ENCODE measurements at regions not wholly inside any gene's neighbourhood (a gene's known extent, or its start where the extent isn't known, plus 50 kb on each side); places are given as distances from the start of the nearest gene placed in this dataset.

DNA sequence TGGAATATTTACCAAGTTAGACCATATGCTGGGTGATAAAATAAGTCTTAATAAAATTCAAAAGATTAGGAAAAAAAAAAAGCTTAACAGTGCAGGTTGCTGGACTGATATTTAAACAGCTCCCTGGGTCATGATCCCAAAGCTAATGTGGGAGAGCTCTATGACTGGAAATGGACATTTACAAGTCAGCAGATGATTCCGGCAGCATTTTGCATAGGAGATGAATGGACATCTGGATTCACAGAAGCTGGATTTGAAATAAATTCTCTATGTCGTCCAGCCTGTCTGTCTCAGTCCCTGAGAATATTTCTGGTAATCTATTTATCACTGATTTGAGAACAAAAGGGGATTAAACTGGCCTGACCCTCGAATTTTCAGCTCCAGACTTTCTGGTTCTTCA, 52.3 kb upstream of the KLHL25 start:
- no peak for DNase-seq

DNA sequence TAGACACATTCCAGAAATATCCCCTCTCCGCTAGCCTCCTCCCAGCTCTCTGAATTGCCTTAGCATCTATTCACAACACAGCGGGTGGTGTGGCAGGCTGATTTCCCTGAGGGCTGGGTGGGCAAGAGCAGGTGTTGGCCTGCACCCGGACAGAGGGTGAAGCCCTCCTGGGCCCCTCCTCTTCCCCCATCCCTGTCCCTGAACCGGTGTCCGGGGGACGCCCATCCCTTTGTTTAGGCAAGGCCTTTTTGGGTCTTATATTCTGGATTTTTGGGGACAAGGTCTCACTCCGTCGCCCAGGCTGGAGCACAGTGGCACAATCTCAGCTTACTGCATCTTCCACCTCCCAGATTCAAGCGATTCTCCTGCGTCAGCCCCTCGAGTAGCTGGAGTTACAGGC, 55.2 kb upstream of the KLHL25 start:
- no peak for DNase-seq

DNA sequence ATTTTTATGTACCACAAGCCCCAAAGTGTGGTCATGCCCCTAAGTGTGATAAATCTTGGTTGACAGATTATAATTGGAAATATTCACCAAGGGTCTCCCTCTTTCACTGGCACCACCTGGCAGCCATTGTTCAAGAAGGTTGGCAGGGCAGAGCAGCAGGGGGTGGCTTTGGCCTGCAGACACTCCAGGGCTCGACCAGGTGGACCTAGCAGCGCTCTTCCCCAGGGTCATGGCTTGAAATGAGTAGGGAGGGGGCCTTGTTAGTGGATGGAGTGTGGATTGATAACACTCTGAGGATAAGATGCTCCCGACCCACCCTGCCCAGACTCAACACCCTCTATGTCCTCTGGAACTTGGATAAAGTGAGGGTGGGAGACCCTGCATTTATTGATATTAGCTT, 58.2 kb upstream of the KLHL25 start:
- no peak for DNase-seq

DNA sequence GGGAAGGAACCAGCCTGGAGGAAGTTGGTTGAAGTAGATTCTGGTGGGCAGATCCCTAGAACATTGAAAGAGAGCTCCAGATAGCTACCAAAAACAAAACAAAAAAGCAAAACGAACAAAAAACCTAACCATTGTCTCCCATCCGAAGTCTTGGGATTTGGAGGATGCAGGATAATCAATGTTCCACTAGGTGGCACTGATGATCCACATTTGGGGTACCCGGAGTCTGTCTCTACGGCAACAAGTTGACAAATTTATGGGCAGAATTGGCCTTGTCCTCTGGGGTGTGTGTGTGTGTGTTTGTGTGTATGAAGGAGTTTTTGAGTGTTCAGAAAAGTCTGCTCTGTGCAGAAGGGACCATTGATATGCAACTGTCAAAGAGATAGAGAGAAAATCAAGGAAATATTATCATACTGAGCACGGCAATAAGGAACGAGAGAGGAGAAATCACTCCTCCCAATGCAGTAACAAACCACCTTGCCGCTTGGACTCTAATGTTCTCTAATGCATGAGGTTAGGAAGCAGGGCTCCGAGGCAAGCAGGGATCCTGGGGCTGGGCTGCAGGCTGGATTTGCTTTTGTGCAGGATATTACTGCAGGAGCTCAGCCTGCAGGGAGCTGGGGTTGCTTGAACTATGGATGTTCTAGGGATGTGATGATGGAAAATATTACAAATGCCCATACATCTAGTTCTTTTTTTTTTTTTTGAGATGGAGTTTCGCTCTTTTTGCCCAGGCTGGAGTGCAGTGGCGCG, 59.8 kb upstream of the KLHL25 start:
- DNase-seq, result peak; percentile 70

DNA sequence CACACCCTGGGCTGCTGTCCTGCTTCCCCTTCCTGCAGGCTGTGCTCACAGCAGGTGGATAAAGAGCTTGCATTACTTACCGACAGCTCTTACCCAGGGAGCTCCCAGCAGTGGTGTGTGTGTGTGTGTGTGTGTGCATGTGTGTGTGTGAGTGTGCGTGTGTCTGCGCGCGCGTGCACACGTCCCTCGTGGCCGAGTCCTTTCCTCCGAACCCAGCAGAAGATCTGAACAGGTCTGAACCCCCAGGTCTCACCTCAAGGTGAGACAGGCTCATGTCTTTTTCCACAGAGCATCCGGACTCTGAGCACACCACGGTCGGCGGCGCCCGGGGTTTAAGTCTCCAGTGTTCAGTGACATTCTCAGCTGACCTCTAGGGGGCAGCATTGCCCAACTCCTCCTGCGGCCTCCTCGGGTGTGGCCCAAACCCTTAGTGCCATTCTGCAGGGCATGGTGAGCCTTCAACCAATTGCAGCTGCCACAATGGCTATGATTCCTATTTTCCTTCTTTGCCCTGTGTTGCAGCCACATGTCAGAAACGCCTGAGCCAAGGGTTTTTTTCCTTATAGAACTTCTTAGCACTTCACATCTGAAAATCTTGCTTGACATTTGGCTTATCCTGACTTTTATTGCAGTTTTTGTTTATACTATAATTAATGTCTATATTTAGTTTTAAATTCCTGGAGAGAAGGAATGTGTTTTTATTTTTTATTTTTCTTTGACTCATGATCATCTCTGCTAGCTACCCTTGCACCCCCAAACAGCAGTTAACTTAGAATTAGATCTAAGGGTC, 64.1 kb upstream of the KLHL25 start:
- peak; percentile 81 for DNase-seq

DNA sequence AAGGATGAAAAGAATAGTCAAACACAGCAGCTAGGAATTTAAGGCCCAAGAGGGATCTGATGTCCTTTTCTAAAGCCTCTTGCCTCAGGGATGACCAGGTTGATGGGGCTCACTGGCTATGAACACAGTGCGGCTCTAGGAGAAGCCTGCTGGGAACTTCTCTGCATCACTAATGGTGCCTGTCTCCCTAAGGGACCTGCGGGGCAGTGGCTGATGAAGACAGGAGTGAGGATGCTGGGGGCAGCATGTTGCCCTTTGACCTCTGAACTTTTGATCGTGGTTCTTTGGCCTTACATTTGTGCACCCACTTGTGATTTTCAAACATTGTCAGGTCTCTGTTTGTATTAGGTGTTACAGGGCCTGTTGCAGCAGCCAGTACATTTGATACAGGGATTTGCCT, 64.9 kb upstream of the KLHL25 start:
- no peak for DNase-seq

DNA sequence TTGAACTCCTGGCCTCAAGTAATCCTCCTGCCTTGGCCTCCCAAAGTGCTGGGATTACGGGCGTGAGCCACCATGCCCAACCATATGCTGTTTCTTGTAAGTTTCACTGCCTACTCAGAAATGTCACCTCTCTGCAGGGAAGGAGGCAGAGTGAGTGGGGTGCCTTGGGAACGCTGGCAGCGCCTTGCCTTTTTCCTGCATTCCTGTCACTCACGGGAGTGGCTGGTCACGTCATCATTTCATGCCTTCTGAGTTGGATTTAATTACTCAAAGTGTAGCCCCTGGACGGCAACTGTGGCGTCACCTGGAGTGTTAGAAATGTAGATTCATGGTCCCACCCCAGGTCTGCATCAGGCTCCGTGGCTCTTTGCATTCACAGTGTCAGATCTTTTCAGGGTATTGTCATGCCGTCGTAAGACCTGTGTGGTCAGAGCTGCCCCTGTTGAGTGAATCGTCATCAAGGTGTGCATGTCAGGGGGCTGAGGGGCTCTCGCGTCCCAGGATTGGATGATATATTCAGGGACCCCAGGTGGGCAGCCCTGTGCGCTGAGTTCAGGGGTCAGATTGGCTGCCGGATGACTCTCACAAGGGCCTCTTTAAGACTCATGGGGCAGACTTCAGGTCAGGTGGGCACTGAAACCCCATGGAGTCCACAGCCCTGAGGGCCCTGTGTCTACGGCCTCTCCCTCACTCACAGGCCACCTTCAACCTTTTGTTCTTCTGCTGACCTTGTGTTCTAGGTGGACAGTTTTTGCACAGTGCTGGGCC, 65.9 kb upstream of the KLHL25 start:
- no peak for DNase-seq

DNA sequence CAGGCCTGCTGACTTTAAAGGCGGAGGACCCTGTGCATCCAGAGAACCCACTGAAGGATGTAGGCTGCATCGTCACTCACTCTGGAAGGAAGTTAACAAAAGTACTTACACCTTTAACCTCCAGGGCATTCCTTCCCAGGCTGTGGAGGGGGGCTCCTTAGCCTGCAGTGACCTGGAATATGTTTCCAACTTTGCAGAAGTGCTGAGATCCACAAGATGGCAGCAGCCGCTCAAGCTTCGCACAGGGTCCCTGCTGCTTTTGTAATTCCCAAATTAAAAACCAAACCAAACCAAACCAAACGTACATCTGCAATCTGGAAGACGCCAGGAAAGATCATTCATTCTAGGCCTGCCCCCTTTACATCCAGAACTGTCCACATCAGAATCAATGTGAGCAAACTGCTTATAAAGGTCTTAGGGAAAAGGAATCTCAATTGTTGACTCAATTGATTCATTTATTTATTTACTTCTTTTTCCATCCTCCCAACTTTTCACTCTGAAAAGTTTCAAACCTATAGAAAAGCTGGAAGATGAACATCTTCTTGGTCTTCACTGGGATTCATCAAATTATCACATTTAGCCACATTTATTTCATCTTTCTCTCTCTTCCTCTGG, 70.5 kb upstream of the KLHL25 start:
- peak; percentile 9 for DNase-seq

DNA sequence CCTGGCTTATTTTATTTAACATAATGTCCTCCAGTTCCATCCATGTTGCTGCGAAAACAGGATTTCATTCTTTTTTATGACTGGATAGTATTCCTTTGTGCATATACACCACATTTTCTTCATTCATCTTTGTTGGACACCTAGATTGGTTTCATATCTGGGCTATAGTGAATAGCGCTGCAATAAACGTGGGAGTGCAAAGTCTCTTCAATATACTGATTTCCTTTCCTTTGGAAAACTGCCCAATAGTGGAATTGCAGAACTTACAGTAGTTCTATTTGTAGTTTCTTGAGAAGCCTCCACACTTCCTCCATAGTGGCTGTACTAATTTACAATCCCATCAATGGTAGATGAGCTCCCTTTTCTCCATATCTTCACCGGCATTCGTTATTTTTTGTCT, 72.5 kb upstream of the KLHL25 start:
- DNase-seq, result no peak

DNA sequence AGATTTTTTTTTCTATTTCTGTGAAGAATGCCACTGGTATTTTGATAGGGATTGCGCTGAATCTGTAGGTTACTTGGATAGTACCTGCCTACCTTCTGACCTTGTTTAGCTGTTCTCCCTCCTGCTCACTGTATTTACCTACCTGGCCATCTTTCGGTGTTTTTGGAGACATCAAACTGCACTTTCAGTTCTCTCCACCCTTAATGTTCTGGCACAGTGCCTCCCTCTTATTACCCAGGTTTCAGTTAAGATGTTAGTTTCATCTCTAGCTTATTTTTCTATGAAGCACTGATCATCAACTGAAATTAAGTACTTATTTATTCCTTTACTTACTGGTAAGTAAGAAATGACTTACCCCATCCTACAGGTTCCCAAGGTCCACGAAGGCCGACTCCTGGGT, 74.4 kb upstream of the KLHL25 start:
- no peak for DNase-seq

DNA sequence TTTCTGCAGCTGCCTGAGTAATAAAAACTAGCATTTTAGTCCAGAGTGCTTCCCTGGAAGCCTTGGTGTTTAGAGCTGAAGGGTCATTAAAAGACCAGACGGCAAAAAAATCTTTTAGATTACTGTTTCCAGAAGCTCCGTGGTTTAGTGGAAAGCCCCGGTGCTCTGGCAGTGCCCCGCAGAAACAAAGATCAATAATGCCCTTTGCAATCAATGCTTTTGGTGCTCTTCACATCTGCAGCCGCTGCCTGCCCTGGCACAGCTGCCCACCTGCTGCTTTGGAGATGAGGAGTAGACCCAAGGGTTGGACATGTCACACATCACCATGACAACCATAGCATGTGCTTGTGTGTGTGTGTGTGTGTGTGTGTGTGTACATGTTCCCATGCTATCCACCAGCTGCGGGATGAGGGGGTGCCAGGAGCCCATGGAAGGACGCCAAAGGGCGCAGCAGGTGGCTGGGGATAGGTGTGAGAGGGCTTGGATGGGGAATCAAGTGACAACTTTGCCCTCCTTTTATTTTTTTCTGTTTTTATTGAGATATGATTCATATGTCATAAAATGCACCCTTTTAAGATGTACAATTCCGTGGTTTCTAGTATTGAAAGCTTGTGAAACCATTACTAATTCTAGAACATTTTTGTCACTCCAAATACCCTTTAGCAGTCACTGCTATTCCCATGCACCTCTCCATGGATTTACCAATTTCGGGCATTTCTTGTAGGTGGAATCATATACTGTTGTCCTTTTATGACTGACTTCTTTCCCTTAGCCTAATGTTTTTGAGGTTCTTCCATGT, 75.7 kb upstream of the KLHL25 start:
- DNase-seq, result no peak

DNA sequence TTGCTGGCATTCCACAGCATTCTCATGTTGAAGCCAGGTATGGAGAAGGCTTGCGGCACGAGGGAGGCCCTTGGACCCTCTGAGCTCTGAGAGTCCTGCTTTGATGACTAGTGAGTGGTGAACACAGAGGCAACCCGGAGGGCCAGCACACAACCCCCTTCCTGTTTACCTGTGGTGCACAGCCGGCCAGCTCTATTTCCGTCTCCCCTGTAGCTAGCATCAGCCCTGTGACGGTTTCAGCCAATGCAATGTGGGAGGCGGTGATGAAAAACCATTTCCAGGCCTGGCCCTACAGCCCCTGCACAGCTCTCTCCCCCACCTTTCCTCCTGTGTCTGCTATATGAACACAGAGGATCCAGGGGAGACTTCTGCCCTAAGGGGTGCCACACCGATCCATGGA, 76.8 kb upstream of the KLHL25 start:
- DNase-seq, result no peak

DNA sequence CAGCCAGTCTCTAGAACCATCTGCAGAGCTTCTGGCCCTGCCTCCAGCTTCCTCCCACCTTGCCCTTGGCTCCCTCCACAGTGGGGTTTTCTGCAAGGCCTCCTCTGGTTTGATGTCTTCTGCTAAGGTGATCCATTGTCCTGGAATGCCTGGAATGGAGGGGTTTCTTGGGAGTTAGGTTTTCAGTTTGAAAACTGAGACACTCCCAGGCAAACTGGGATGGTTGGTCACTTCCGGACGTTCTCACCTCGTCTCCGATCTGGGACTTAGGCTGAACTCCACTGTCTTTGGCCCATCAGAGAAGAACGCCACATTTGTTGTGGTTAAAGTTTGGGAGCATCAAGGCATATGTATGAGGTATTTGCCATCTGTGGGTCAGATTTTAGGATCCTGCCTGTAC, 77.4 kb upstream of the KLHL25 start:
- no peak for DNase-seq

DNA sequence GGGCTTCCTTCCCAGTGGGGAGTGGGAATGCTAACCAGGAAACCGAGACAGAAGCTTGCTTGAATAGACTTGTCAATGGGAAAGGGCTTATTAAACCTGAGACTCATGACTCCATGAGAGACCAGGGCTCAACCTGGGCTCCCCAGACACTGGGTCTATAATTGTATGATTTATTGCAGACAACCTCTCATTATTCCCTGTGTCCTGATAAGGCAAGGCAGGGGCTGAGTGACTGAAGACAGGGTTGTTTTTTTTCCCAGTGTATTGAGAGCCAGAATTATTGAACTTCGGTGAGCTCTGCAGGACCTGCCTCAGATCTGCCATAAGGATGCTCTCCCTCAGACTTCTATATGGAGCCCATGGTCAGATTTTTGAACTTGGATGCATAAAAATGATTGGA, 79.5 kb upstream of the KLHL25 start:
- DNase-seq, result no peak

DNA sequence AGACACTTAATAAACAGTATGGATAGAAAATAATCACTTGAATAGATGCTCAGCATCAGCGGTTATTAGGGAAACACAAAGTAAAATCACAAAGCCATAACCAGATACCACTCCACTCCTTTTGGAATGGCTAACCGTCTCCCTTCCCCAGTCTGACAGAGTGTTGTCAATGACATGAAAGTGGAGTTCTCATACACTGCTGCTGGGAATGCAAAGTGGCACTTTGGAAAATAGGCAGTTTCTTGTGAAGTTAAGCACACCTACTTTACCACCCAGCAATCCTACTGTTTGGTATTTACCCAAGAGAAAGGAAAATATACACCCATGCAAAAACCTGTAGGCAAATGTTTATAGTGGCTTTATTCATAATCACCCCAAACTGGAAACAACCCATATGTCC, 81.0 kb upstream of the KLHL25 start:
- no peak for DNase-seq

DNA sequence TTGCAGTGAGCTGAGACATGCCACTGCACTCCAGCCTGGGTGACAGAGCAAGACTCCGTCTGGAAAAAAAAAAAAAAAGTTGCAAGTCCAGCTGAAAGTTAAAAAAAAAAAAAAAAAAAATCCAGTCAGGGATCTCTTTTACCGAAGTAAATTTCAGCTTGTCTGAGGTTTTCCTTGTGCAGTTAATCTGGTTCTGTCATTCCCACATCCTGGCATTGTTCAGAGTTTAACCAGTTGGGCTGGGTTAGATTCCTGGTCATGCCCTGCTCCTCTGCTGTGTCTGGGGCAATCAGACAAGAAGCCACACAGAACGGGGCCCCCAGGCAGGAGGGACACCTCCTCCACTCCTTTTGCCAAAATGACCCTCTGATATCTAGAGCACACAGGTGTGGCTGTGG, 84.1 kb upstream of the KLHL25 start:
- DNase-seq, result no peak

DNA sequence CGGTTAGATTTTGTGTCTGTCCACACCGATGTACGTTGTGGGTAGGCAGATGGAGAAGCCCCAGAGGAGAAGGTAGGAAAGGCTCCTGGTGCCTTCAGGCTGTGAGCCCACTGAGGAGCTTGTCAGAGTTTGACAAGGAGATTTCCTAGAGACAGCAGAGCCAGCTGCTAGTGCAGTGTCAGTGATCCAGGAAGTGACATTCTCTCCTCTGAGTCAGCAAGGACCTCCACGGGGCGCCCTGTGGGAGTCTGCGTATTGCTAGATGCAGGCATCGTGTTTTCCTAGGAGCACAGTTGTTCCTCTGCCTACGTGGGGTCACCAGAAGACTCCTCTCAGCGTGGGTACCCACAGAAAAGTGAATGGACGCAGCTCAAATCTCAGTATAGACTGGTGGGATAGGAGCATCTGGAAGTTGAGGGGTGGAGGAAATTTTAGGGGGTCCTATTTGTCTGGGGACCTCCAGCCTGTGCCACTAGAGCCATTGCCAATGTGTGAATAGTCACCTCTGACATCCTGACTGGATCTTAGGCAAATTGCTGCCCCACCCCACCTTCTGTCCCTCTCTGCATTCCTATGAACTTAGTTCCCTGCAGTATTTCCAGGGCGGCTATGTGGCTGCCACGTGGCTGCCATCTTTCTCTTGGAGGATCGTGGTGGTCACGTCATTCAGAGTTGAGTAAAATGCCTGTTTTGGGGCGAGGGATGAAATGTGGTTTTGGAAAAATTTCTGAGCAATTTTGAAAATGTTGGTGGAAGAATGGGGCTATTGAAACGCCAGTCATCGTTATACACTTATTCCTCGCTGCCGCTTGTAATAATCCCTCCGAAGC, 84.8 kb upstream of the KLHL25 start:
- DNase-seq, result no peak

DNA sequence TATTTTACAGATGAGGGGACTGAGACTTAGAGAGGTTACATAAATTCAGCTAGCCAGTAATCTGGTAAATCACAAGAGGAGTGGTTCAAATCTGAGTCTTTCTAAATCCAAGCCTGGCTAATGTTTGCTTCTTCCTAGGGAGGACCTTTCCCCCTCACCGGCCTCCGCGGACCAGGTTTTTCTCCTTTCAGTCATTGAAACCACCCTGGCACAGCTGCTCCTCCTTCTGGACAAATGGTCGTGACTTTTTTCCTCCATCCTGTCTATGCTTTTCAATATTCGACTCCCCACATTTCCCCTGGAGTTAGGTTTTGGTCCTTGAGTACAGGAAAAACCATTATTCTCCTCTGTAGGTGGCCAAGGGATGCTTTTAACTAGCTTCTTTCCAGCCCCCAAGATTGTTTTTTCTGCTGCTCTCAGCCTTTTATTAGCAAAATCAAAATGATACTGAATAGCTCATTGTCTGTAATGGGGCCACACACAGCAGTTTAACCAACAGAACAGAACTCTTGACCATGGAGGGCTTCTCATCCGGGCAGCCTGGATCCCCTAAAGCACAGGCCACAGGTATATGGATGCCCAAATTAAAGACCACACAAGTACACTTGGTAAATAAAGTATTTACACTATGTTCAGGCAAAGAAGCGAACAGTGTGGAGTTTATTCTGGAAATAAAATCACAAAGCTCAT, 85.9 kb upstream of the KLHL25 start:
- DNase-seq, result no peak

DNA sequence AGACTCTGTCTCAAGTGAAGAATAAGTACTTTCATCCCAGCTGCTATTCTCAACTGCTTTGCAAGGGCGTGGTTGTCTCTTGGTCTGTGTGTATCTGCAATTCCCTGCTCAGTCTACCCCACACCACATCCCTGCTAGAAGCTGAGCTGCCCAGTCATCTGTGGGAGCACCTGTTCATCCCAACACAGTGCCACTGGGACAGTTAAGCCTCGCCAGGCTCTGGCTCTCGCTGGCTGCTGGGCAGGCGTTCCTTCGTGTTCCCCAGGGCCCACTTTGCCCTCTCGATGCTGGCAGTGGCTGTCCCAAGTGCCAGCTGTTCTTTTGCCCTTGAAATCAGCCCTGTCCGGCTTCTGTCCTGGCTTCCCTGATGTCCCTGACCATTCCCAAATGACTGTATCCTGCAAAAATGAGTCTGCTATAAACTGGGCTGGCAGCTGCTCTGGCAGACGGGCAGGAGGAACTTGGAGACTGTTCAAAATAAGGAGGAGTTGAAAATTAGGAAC, 91.6 kb upstream of the KLHL25 start:
- DNase-seq, result no peak

DNA sequence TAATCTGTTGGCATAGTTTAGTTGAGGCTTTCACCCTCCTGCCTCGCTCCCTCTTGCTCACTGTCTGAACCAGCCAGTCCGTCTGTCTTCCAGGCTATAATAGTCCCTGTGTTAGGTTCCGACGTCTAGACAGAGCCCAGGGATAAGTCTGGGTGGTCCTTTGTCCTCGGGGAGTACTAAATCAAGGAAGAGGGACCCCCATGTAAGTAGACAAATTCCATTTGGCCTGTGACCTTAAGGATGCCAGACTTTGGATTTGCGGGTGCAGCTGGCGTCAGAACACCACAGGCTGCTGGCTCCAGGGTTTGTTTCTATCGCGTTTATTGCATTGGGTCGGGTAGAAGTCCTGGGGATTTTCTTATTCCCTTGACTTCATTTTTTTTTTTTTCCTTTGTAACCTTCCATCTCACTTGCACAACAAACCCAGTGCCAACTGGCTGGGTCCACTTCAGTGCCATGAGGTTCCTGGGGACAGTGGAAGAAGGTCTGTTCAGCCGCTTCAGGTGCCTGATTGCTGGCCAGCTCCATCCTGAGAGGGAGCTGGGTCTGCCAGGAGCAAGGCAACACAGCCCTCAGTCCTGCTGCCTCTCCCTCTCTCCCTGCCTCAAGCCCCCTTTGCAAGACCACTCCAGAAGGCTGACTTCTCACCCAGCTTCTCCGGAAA, 95.4 kb upstream of the KLHL25 start:
- DNase-seq, result no peak

All from activated CD4-positive, alpha-beta T cell treated with anti-CD3 and anti-CD28 coated beads, Interleukin-2, amount 50 U/mL, for 16 hours (primary cell).